ENCODE measurements at regions not wholly inside any gene's neighbourhood (a gene's known extent, or its start where the extent isn't known, plus 50 kb on each side); places are given as distances from the start of the nearest gene placed in this dataset.

GRCh38 chr6:163958646-163959045 is 544.1 kb downstream of the QKI start:
- no peaks in the 10 kb centered on the region for H3K36me3 Mint-ChIP-seq
- ChIA-PET POLR2A (no interaction called here), CTCF (no interaction called here)
- no peak overlapping the region for H3K4me3 ChIP-seq (ENCODE audit: low read length)
- H3K27me3 Mint-ChIP-seq: peaks cover 0 to 22% of the 10 kb centered on the region in 2 donors
- H3K9me3 ChIP-seq (ENCODE audit: low read length): no peaks in the 10 kb centered on the region
- no peaks in the 10 kb centered on the region for H3K9me3 Mint-ChIP-seq
- no peaks in the 10 kb centered on the region for H3K4me1 ChIP-seq (ENCODE audit: insufficient read depth, low read length)
- no peak overlapping the region for H3K4me3 Mint-ChIP-seq
- no peaks in the 10 kb centered on the region for H3K27me3 ChIP-seq (ENCODE audit: insufficient read depth, low read length, poor library complexity, severe bottlenecking)
- no peak overlapping the region for H3K27ac ChIP-seq (ENCODE audit: low read depth, low read length)
- no peak for DNase-seq
- no peak overlapping the region for H3K27ac Mint-ChIP-seq
- H3K36me3 ChIP-seq (ENCODE audit: insufficient read depth, low read length): no peaks in the 10 kb centered on the region
- peaks cover 0 to 4% (median 4%) of the 10 kb centered on the region in 3 donors for H3K4me1 Mint-ChIP-seq

GRCh38 chr6:163956571-163957407 is 542.3 kb downstream of the QKI start:
- ChIA-PET POLR2A (no interaction called here), CTCF (no interaction called here)
- Mint-ChIP-seq H3K4me3 (no peak overlapping the region), H3K27me3 (peaks cover 2 to 37% of the 10 kb centered on the region in 2 donors), H3K4me1 (peaks cover 0 to 4% (median 4%) of the 10 kb centered on the region in 3 donors), H3K9me3 (no peaks in the 10 kb centered on the region), H3K27ac (no peak overlapping the region), H3K36me3 (no peaks in the 10 kb centered on the region)
- Histone ChIP-seq H3K4me3 (ENCODE audit: low read length) (no peak overlapping the region), H3K27me3 (ENCODE audit: insufficient read depth, low read length, poor library complexity, severe bottlenecking) (no peaks in the 10 kb centered on the region), H3K36me3 (ENCODE audit: insufficient read depth, low read length) (no peaks in the 10 kb centered on the region), H3K27ac (ENCODE audit: low read depth, low read length) (no peak overlapping the region), H3K4me1 (ENCODE audit: insufficient read depth, low read length) (no peaks in the 10 kb centered on the region), H3K9me3 (ENCODE audit: low read length) (no peaks in the 10 kb centered on the region)
- DNase-seq: peak; percentile 32 to 59 (median 41)

- DNase-seq: no peak
- POLR2A ChIA-PET: no interaction called here
- no peaks in the 10 kb centered on the region for H3K9me3 Mint-ChIP-seq
Observed at GRCh38 chr6:163955756-163956155, 541.2 kb downstream of the QKI start.

GRCh38 chr6:163955096-163955495 is 540.6 kb downstream of the QKI start:
- Histone ChIP-seq H3K9me3 (ENCODE audit: low read length) (no peaks in the 10 kb centered on the region), H3K27ac (ENCODE audit: low read depth, low read length) (no peak overlapping the region), H3K4me3 (ENCODE audit: low read length) (no peak overlapping the region), H3K27me3 (ENCODE audit: insufficient read depth, low read length, poor library complexity, severe bottlenecking) (peaks cover 6% of the 10 kb centered on the region), H3K4me1 (ENCODE audit: insufficient read depth, low read length) (no peaks in the 10 kb centered on the region), H3K36me3 (ENCODE audit: insufficient read depth, low read length) (no peaks in the 10 kb centered on the region)
- H3K9me3 Mint-ChIP-seq: no peaks in the 10 kb centered on the region
- H3K4me1 Mint-ChIP-seq: peaks cover 0 to 4% (median 4%) of the 10 kb centered on the region in 3 donors
- ChIA-PET POLR2A (no interaction called here), CTCF (no interaction called here)
- no peak for DNase-seq
- H3K27me3 Mint-ChIP-seq: peaks cover 3 to 45% of the 10 kb centered on the region in 2 donors
- peak overlapping the region in 1 of 8 donors; percentile 14 for H3K27ac Mint-ChIP-seq
- H3K36me3 Mint-ChIP-seq: no peaks in the 10 kb centered on the region
- no peak overlapping the region for H3K4me3 Mint-ChIP-seq

More at GRCh38 chr6:163955756-163956155, 541.2 kb downstream of the QKI start:
- CTCF ChIA-PET: no interaction called here
- Histone ChIP-seq H3K4me1 (ENCODE audit: insufficient read depth, low read length) (no peaks in the 10 kb centered on the region), H3K36me3 (ENCODE audit: insufficient read depth, low read length) (no peaks in the 10 kb centered on the region), H3K4me3 (ENCODE audit: low read length) (no peak overlapping the region), H3K27me3 (ENCODE audit: insufficient read depth, low read length, poor library complexity, severe bottlenecking) (peaks cover 4% of the 10 kb centered on the region), H3K27ac (ENCODE audit: low read depth, low read length) (no peak overlapping the region), H3K9me3 (ENCODE audit: low read length) (no peaks in the 10 kb centered on the region)
- peaks cover 3 to 44% of the 10 kb centered on the region in 2 donors for H3K27me3 Mint-ChIP-seq
- no peak overlapping the region for H3K27ac Mint-ChIP-seq
- no peak overlapping the region for H3K4me3 Mint-ChIP-seq
- H3K36me3 Mint-ChIP-seq: no peaks in the 10 kb centered on the region
- H3K4me1 Mint-ChIP-seq: peaks cover 0 to 4% (median 4%) of the 10 kb centered on the region in 3 donors

- Histone ChIP-seq H3K9me3 (ENCODE audit: low read length) (no peaks in the 10 kb centered on the region), H3K27ac (ENCODE audit: low read depth, low read length) (no peak overlapping the region), H3K4me3 (ENCODE audit: low read length) (no peak overlapping the region), H3K27me3 (ENCODE audit: insufficient read depth, low read length, poor library complexity, severe bottlenecking) (peaks cover 6% of the 10 kb centered on the region), H3K36me3 (ENCODE audit: insufficient read depth, low read length) (no peaks in the 10 kb centered on the region), H3K4me1 (ENCODE audit: insufficient read depth, low read length) (no peaks in the 10 kb centered on the region)
- Mint-ChIP-seq H3K27me3 (peaks cover 3 to 45% of the 10 kb centered on the region in 2 donors), H3K9me3 (no peaks in the 10 kb centered on the region), H3K27ac (no peak overlapping the region), H3K36me3 (no peaks in the 10 kb centered on the region), H3K4me3 (no peak overlapping the region), H3K4me1 (peaks cover 0 to 4% (median 4%) of the 10 kb centered on the region in 3 donors)
- no peak for DNase-seq
- ChIA-PET CTCF (no interaction called here), POLR2A (no interaction called here)
Observed at GRCh38 chr6:163954088-163954775, 539.7 kb downstream of the QKI start.

GRCh38 chr6:163952005-163952404 is 537.5 kb downstream of the QKI start:
- no peaks in the 10 kb centered on the region for H3K9me3 ChIP-seq (ENCODE audit: low read length)
- H3K9me3 Mint-ChIP-seq: no peaks in the 10 kb centered on the region
- H3K4me3 Mint-ChIP-seq: no peak overlapping the region

GRCh38 chr6:163951326-163951725 is 536.8 kb downstream of the QKI start:
- Histone ChIP-seq H3K27me3 (ENCODE audit: insufficient read depth, low read length, poor library complexity, severe bottlenecking) (peaks cover 6% of the 10 kb centered on the region), H3K9me3 (ENCODE audit: low read length) (no peaks in the 10 kb centered on the region), H3K4me3 (ENCODE audit: low read length) (no peak overlapping the region), H3K27ac (ENCODE audit: low read depth, low read length) (no peak overlapping the region), H3K36me3 (ENCODE audit: insufficient read depth, low read length) (no peaks in the 10 kb centered on the region), H3K4me1 (ENCODE audit: insufficient read depth, low read length) (no peaks in the 10 kb centered on the region)
- Mint-ChIP-seq H3K4me1 (peaks cover 0 to under 1% (median 0%) of the 10 kb centered on the region in 3 donors), H3K27me3 (peaks cover 3 to 51% of the 10 kb centered on the region in 2 donors), H3K36me3 (no peaks in the 10 kb centered on the region), H3K9me3 (no peaks in the 10 kb centered on the region), H3K4me3 (no peak overlapping the region), H3K27ac (no peak overlapping the region)
- POLR2A ChIA-PET: no interaction called here
- CTCF ChIA-PET: no interaction called here
- no peak for DNase-seq

More at GRCh38 chr6:163952005-163952404, 537.5 kb downstream of the QKI start:
- CTCF ChIA-PET: no interaction called here
- POLR2A ChIA-PET: no interaction called here
- H3K4me3 ChIP-seq (ENCODE audit: low read length): no peak overlapping the region
- no peak for DNase-seq
- no peaks in the 10 kb centered on the region for H3K36me3 ChIP-seq (ENCODE audit: insufficient read depth, low read length)
- H3K27me3 ChIP-seq (ENCODE audit: insufficient read depth, low read length, poor library complexity, severe bottlenecking): peaks cover 6% of the 10 kb centered on the region
- Mint-ChIP-seq H3K27me3 (peaks cover 3 to 51% of the 10 kb centered on the region in 2 donors), H3K27ac (no peak overlapping the region), H3K36me3 (no peaks in the 10 kb centered on the region), H3K4me1 (peaks cover 0 to 4% (median 4%) of the 10 kb centered on the region in 3 donors)
- no peaks in the 10 kb centered on the region for H3K4me1 ChIP-seq (ENCODE audit: insufficient read depth, low read length)
- no peak overlapping the region for H3K27ac ChIP-seq (ENCODE audit: low read depth, low read length)

- Mint-ChIP-seq H3K36me3 (no peaks in the 10 kb centered on the region), H3K27me3 (peaks cover 3 to 53% of the 10 kb centered on the region in 2 donors), H3K4me1 (no peaks in the 10 kb centered on the region), H3K4me3 (no peak overlapping the region), H3K9me3 (no peaks in the 10 kb centered on the region), H3K27ac (no peak overlapping the region)
- H3K36me3 ChIP-seq (ENCODE audit: insufficient read depth, low read length): no peaks in the 10 kb centered on the region
- no peak for DNase-seq
- no peak overlapping the region for H3K4me3 ChIP-seq (ENCODE audit: low read length)
- ChIA-PET POLR2A (no interaction called here), CTCF (interaction anchor here (0.9 kb wide), 1 partner anchor 12 kb away, joined by 3 read pairs; no protein-coding TSS in a partner anchor)
- H3K4me1 ChIP-seq (ENCODE audit: insufficient read depth, low read length): no peaks in the 10 kb centered on the region
- peaks cover 6% of the 10 kb centered on the region for H3K27me3 ChIP-seq (ENCODE audit: insufficient read depth, low read length, poor library complexity, severe bottlenecking)
- H3K27ac ChIP-seq (ENCODE audit: low read depth, low read length): no peak overlapping the region
- no peaks in the 10 kb centered on the region for H3K9me3 ChIP-seq (ENCODE audit: low read length)
Observed at GRCh38 chr6:163950159-163950558, 535.6 kb downstream of the QKI start.
